ENCODE measurements at regions not wholly inside any gene's neighbourhood (a gene's known extent, or its start where the extent isn't known, plus 50 kb on each side); places are given as distances from the start of the nearest gene placed in this dataset.

GRCh38 chr7:37531225-37531624, 82.6 kb upstream of the ELMO1 start:
- H3K9me3 Mint-ChIP-seq = peaks cover 4% of the 10 kb centered on the region
- DNase-seq = no peak
- no peak overlapping the region for H3K4me3 ChIP-seq (ENCODE audit: low read length)
- ATAC-seq (ENCODE audit: poor library complexity) = no peak
- H3K36me3 Mint-ChIP-seq (ENCODE audit: low read depth) = no peaks in the 10 kb centered on the region
- H3K4me1 ChIP-seq (ENCODE audit: insufficient read depth, low read length) = no peaks in the 10 kb centered on the region
- POLR2A ChIA-PET = no interaction called here
- H3K27me3 Mint-ChIP-seq = peaks cover 23% of the 10 kb centered on the region
- no peak for TF ChIP-seq CTCF (IDR thresholded peaks at IDR 0.05)
- H3K27ac ChIP-seq (ENCODE audit: low read depth in 1 of 2, low read length in 2 of 2) = no peak overlapping the region
- H3K27ac Mint-ChIP-seq = no peak overlapping the region
- H3K9me3 ChIP-seq (ENCODE audit: control insufficient read depth in 1 of 2, insufficient read depth in 1 of 2, low read length in 2 of 2) = peaks cover 0 to 3% of the 10 kb centered on the region in 2 experiments
- H3K27me3 ChIP-seq (ENCODE audit: control insufficient read depth in 1 of 2, insufficient read depth in 2 of 2, low read length in 2 of 2) = peaks cover 0 to 4% of the 10 kb centered on the region in 2 experiments
- H3K4me3 Mint-ChIP-seq = no peak overlapping the region
- H3K4me1 Mint-ChIP-seq (ENCODE audit: low read depth) = no peaks in the 10 kb centered on the region
- H3K36me3 ChIP-seq (ENCODE audit: insufficient read depth, low read length) = no peaks in the 10 kb centered on the region
- CTCF ChIA-PET = interaction anchor here (1.5 kb wide), 1 partner anchor 36 kb away, joined by 4 read pairs; no protein-coding TSS in a partner anchor
- intact Hi-C loops (cut with DNase I, micrococcal nuclease) = no loop called here

- Mint-ChIP-seq H3K4me1 (ENCODE audit: low read depth) (no peaks in the 10 kb centered on the region), H3K27ac (no peak overlapping the region), H3K9me3 (peaks cover 4% of the 10 kb centered on the region), H3K36me3 (ENCODE audit: low read depth) (no peaks in the 10 kb centered on the region), H3K27me3 (peaks cover 16% of the 10 kb centered on the region), H3K4me3 (no peak overlapping the region)
- Histone ChIP-seq H3K4me3 (ENCODE audit: low read length) (no peak overlapping the region), H3K27ac (ENCODE audit: low read depth in 1 of 2, low read length in 2 of 2) (no peak overlapping the region), H3K4me1 (ENCODE audit: insufficient read depth, low read length) (no peaks in the 10 kb centered on the region), H3K9me3 (ENCODE audit: control insufficient read depth in 1 of 2, insufficient read depth in 1 of 2, low read length in 2 of 2) (peaks cover 0 to 3% of the 10 kb centered on the region in 2 experiments), H3K27me3 (ENCODE audit: control insufficient read depth in 1 of 2, insufficient read depth in 2 of 2, low read length in 2 of 2) (peaks cover 0 to 4% of the 10 kb centered on the region in 2 experiments), H3K36me3 (ENCODE audit: insufficient read depth, low read length) (no peaks in the 10 kb centered on the region)
- no peak for TF ChIP-seq CTCF (IDR thresholded peaks at IDR 0.05)
- no peak for DNase-seq
- CTCF ChIA-PET = no interaction called here
- intact Hi-C loops (cut with DNase I, micrococcal nuclease) = no loop called here
- POLR2A ChIA-PET = no interaction called here
- ATAC-seq (ENCODE audit: poor library complexity) = no peak
Observed at GRCh38 chr7:37532636-37533035, 84.0 kb upstream of the ELMO1 start.

- H3K4me1 Mint-ChIP-seq (ENCODE audit: low read depth) = no peaks in the 10 kb centered on the region
- Histone ChIP-seq H3K36me3 (ENCODE audit: insufficient read depth, low read length) (no peaks in the 10 kb centered on the region), H3K9me3 (ENCODE audit: control insufficient read depth in 1 of 2, insufficient read depth in 1 of 2, low read length in 2 of 2) (peaks cover 0 to 3% of the 10 kb centered on the region in 2 experiments), H3K4me1 (ENCODE audit: insufficient read depth, low read length) (no peaks in the 10 kb centered on the region), H3K4me3 (ENCODE audit: low read length) (no peak overlapping the region), H3K27me3 (ENCODE audit: control insufficient read depth in 1 of 2, insufficient read depth in 2 of 2, low read length in 2 of 2) (peaks cover 0 to 4% of the 10 kb centered on the region in 2 experiments), H3K27ac (ENCODE audit: low read depth in 1 of 2, low read length in 2 of 2) (no peak overlapping the region)
- no peak for TF ChIP-seq CTCF (IDR thresholded peaks at IDR 0.05)
- POLR2A ChIA-PET = no interaction called here
- no peak for DNase-seq
- intact Hi-C loops (cut with DNase I, micrococcal nuclease) = no loop called here
- no peak overlapping the region for H3K4me3 Mint-ChIP-seq
- H3K9me3 Mint-ChIP-seq = peaks cover 4% of the 10 kb centered on the region
- no peaks in the 10 kb centered on the region for H3K36me3 Mint-ChIP-seq (ENCODE audit: low read depth)
- CTCF ChIA-PET = interaction anchor here (1.7 kb wide), 1 partner anchor 9 kb away, joined by 4 read pairs; no protein-coding TSS in a partner anchor
- ATAC-seq (ENCODE audit: poor library complexity) = no peak
- H3K27me3 Mint-ChIP-seq = peaks cover 16% of the 10 kb centered on the region
- H3K27ac Mint-ChIP-seq = no peak overlapping the region
Observed at GRCh38 chr7:37534893-37535610, 86.4 kb upstream of the ELMO1 start.
